ENCODE measurements at regions not wholly inside any gene's neighbourhood (a gene's known extent, or its start where the extent isn't known, plus 50 kb on each side); places are given as distances from the start of the nearest gene placed in this dataset.

GRCh38 chr2:150873396-150873772 is 385.9 kb upstream of the RND3 start:
- TF ChIP-seq CTCF (IDR thresholded peaks at IDR 0.05) = no peak
- TF ChIP-seq POLR2A (IDR thresholded peaks at IDR 0.05) = no peak
- intact Hi-C loops (cut with DNase I; ENCODE audit: low total_unique reads) = no loop called here
- no peak overlapping the region for H3K4me3 ChIP-seq (ENCODE audit: low read depth, poor library complexity, severe bottlenecking)
- no peak for DNase-seq (ENCODE audit: low spot score in 2 of 2)
- WGBS, 2 donors = 93 to 95% methylated on average over 4 of the region's 4 CpGs

GRCh38 chr2:150872756-150873395 is 385.4 kb upstream of the RND3 start:
- TF ChIP-seq POLR2A (IDR thresholded peaks at IDR 0.05) (no peak), CTCF (IDR thresholded peaks at IDR 0.05) (no peak)
- no peak for DNase-seq (ENCODE audit: low spot score in 2 of 2)
- 48 to 59% methylated on average over 5 of the region's 5 CpGs for WGBS, 2 donors
- intact Hi-C loops (cut with DNase I; ENCODE audit: low total_unique reads) = no loop called here
- no peak overlapping the region for H3K4me3 ChIP-seq (ENCODE audit: low read depth, poor library complexity, severe bottlenecking)

- no peak for TF ChIP-seq POLR2A (IDR thresholded peaks at IDR 0.05)
- intact Hi-C loops (cut with DNase I; ENCODE audit: low total_unique reads) = no loop called here
- no peak for DNase-seq (ENCODE audit: low spot score in 2 of 2)
- no peak overlapping the region for H3K4me3 ChIP-seq (ENCODE audit: low read depth, poor library complexity, severe bottlenecking)
Measured at GRCh38 chr2:150866431-150866830, 379.0 kb upstream of the RND3 start.

- DNase-seq (ENCODE audit: low spot score in 2 of 2) = no peak
- TF ChIP-seq CTCF (IDR thresholded peaks at IDR 0.05) (no peak), POLR2A (IDR thresholded peaks at IDR 0.05) (no peak)
- no peak overlapping the region for H3K4me3 ChIP-seq (ENCODE audit: low read depth, poor library complexity, severe bottlenecking)
- intact Hi-C loops (cut with DNase I; ENCODE audit: low total_unique reads) = no loop called here
Measured at GRCh38 chr2:150863691-150864090, 376.2 kb upstream of the RND3 start.

- WGBS, 2 donors = 49 to 57% methylated on average over 3 of the region's 3 CpGs
- no peak for DNase-seq (ENCODE audit: low spot score in 2 of 2)
- H3K4me3 ChIP-seq (ENCODE audit: low read depth, poor library complexity, severe bottlenecking) = no peak overlapping the region
- intact Hi-C loops (cut with DNase I; ENCODE audit: low total_unique reads) = no loop called here
- no peak for TF ChIP-seq POLR2A (IDR thresholded peaks at IDR 0.05)
- TF ChIP-seq CTCF (IDR thresholded peaks at IDR 0.05) = no peak
Measured at GRCh38 chr2:150860301-150860700, 372.8 kb upstream of the RND3 start.

GRCh38 chr2:150859877-150860276 is 372.4 kb upstream of the RND3 start:
- no peak for DNase-seq (ENCODE audit: low spot score in 2 of 2)
- H3K4me3 ChIP-seq (ENCODE audit: low read depth, poor library complexity, severe bottlenecking) = no peak overlapping the region
- intact Hi-C loops (cut with DNase I; ENCODE audit: low total_unique reads) = no loop called here
- TF ChIP-seq CTCF (IDR thresholded peaks at IDR 0.05) (no peak), POLR2A (IDR thresholded peaks at IDR 0.05) (no peak)
